Thoracic aorta (tissue), 2 donors: ENCODE measurements at regions not wholly inside any gene's neighbourhood (a gene's known extent, or its start where the extent isn't known, plus 50 kb on each side); places are given as distances from the start of the nearest gene placed in this dataset.
"Not testable (repeated sequence)": the region's sequence is repeated elsewhere in the genome, so short reads cannot be mapped to it uniquely, and the experiment has no call there.

Source experiments
- ATAC-seq: fragments of 150-250 bp; one replicate; pipeline ENCODE4 v1.8.0; 2017; ENCODE audit warnings: low read depth; ENCODE audit not compliant: insufficient number of reproducible peaks, low FRiP score
- DNase-seq: peaks from one replicate; pipeline ENCODE4 v3.0.0-alpha.2; 2020; ENCODE audit warnings: low spot score
- H3K27ac ChIP-seq, 2 donors: fragments of 200-600 bp; sonication (generic); 1 replicate in 1 of 2; 2 replicates in 1 of 2; pipeline ENCODE4 v1.5.1; 2016; ENCODE audit warnings: mild to moderate bottlenecking in 2 of 2, moderate library complexity in 2 of 2
- H3K27me3 ChIP-seq: fragments of 200-600 bp; sonication (generic); replicated peaks from 2 replicates; pipeline ENCODE4 v1.6.0; 2016; ENCODE audit warnings: mild to moderate bottlenecking; ENCODE audit not compliant: insufficient read depth
- H3K36me3 ChIP-seq: fragments of 200-600 bp; sonication (generic); one replicate; pipeline ENCODE4 v1.5.1; 2016
- H3K4me1 ChIP-seq, 2 donors: fragments of 200-600 bp; sonication (generic); 1 replicate in 1 of 2; 2 replicates in 1 of 2; pipeline versions ENCODE4 v1.5.1 to v1.6.0; 2016; ENCODE audit warnings: low read depth in 2 of 2, mild to moderate bottlenecking in 1 of 2; ENCODE audit not compliant: control insufficient read depth in 1 of 2
- H3K4me3 ChIP-seq: fragments of 200-600 bp; sonication (generic); 2 replicates; pipeline ENCODE4 v1.5.1; 2016; ENCODE audit warnings: mild to moderate bottlenecking
- H3K9me3 ChIP-seq: fragments of 200-600 bp; sonication (generic); 2 replicates; pipeline ENCODE4 v1.5.1; 2016
- TF ChIP-seq, protein P1 (sequence below): fragments of 200-600 bp; sonication (generic); IDR thresholded peaks from one replicate; pipeline ENCODE4 v1.5.1; 2019; ENCODE audit warnings: antibody characterized with exemption

- Histone ChIP-seq H3K4me3 (no peak overlapping the region), H3K27me3 (no peaks in the 10 kb centered on the region), H3K36me3 (no peaks in the 10 kb centered on the region), H3K4me1 (no peaks in the 10 kb centered on the region), H3K9me3 (no peaks in the 10 kb centered on the region), H3K27ac (no peak overlapping the region)
- ATAC-seq (no peak), DNase-seq (no peak)
- TF ChIP-seq, protein P1, sequence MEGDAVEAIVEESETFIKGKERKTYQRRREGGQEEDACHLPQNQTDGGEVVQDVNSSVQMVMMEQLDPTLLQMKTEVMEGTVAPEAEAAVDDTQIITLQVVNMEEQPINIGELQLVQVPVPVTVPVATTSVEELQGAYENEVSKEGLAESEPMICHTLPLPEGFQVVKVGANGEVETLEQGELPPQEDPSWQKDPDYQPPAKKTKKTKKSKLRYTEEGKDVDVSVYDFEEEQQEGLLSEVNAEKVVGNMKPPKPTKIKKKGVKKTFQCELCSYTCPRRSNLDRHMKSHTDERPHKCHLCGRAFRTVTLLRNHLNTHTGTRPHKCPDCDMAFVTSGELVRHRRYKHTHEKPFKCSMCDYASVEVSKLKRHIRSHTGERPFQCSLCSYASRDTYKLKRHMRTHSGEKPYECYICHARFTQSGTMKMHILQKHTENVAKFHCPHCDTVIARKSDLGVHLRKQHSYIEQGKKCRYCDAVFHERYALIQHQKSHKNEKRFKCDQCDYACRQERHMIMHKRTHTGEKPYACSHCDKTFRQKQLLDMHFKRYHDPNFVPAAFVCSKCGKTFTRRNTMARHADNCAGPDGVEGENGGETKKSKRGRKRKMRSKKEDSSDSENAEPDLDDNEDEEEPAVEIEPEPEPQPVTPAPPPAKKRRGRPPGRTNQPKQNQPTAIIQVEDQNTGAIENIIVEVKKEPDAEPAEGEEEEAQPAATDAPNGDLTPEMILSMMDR, result no peak
These were observed 1008.8 kb downstream of the STPG2 start for GRCh38 chr4:97134456-97134855.

GRCh38 chr4:97139791-97140190, 1003.5 kb downstream of the STPG2 start:
- no peak overlapping the region for H3K27ac ChIP-seq
- no peak overlapping the region for H3K4me3 ChIP-seq
- H3K36me3 ChIP-seq, result no peaks in the 10 kb centered on the region
- no peaks in the 10 kb centered on the region for H3K27me3 ChIP-seq
- H3K4me1 ChIP-seq, result no peaks in the 10 kb centered on the region
- ATAC-seq, result no peak
- TF ChIP-seq, protein P1, result no peak
- no peak for DNase-seq
- H3K9me3 ChIP-seq, result no peaks in the 10 kb centered on the region

DNA sequence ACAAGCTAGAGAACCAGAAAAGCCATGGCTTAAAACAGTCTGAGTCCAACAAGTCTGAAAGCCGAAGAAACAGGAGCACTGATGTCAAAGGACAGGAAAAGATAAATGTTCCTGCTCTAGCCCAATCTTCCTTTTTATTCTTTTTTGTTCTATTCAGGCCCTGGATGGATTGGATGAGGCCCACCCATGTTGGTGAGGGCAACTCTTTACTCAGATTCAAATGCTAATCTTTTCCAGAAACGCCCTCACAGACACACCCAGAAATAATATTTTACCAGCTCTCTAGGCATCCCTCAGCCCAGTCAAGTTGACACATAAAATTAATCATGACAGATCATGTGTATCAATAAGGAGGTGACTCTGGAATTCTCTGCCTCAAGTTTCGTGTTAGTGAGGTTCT, 1002.7 kb downstream of the STPG2 start:
- ATAC-seq, result no peak
- Histone ChIP-seq H3K4me3 (no peak overlapping the region), H3K36me3 (no peaks in the 10 kb centered on the region)

GRCh38 chr4:97141332-97141731, 1001.9 kb downstream of the STPG2 start:
- H3K36me3 ChIP-seq, H3K4me3 ChIP-seq, ATAC-seq, H3K27ac ChIP-seq, H3K27me3 ChIP-seq, DNase-seq, H3K4me1 ChIP-seq, H3K9me3 ChIP-seq: not testable (repeated sequence)

More for the DNA sequence above, 1002.7 kb downstream of the STPG2 start:
- no peak for DNase-seq
- Histone ChIP-seq H3K27ac (no peak overlapping the region), H3K9me3 (no peaks in the 10 kb centered on the region), H3K27me3 (no peaks in the 10 kb centered on the region), H3K4me1 (no peaks in the 10 kb centered on the region)
- TF ChIP-seq, protein P1, result no peak

- H3K27me3 ChIP-seq, result no peaks in the 10 kb centered on the region
- TF ChIP-seq, protein P1, result no peak
- DNase-seq (no peak), ATAC-seq (no peak)
- no peaks in the 10 kb centered on the region for H3K4me1 ChIP-seq
- no peaks in the 10 kb centered on the region for H3K9me3 ChIP-seq
- H3K36me3 ChIP-seq, result no peaks in the 10 kb centered on the region
- H3K27ac ChIP-seq, result no peak overlapping the region
- H3K4me3 ChIP-seq, result no peak overlapping the region
These were observed 1000.9 kb downstream of the STPG2 start for GRCh38 chr4:97142410-97142809.

DNA sequence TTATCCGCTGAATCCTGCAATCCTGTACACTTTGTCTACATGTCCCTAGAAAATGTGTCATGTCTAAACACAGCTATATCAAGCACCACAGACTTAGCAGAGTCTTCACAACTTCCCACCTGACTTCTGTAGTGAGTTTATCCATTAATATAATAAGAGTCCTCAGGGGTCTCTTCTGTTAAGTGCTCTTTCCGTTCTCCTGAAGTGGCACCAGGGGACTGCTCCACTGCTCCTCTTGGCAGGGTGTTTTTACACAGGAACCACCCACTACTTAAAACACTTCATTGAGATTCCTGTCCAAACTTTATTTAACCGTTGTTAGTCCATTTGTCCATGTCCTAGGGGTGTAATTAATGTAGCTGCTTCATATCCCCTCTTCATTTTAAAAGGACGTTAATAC, 1000.4 kb downstream of the STPG2 start:
- Histone ChIP-seq H3K27ac (no peak overlapping the region), H3K9me3 (no peaks in the 10 kb centered on the region), H3K4me3 (no peak overlapping the region), H3K36me3 (no peaks in the 10 kb centered on the region), H3K4me1 (no peaks in the 10 kb centered on the region), H3K27me3 (no peaks in the 10 kb centered on the region)
- DNase-seq (no peak), ATAC-seq (no peak)
- TF ChIP-seq, protein P1, result no peak
